SK-MEL-5 (cell line): ENCODE measurements at regions not wholly inside any gene's neighbourhood (a gene's known extent, or its start where the extent isn't known, plus 50 kb on each side); places are given as distances from the start of the nearest gene placed in this dataset.
"Not testable (repeated sequence)": the region's sequence is repeated elsewhere in the genome, so short reads cannot be mapped to it uniquely, and the experiment has no call there.

ENCODE experiments used
- DNase-seq: peaks from one replicate; pipeline ENCODE4 v3.0.0-alpha.2; 2016; ENCODE audit warnings: low read depth, low spot score
- in situ Hi-C: cut with HindIII; loops from 2 replicates; pipeline ENCODE4 v1.10.0; 2016; ENCODE audit warnings: low sequenced_read_pairs, high pct_unique_total_duplicates, low pct_unique_long_range_greater_than_20kb

- in situ Hi-C loops, result no loop called here
Observed at GRCh38 chr3:153397794-153398193, 235.8 kb downstream of the RAP2B start.

GRCh38 chr3:153399636-153400035 is 237.6 kb downstream of the RAP2B start:
- DNase-seq, result no peak
- in situ Hi-C loops, result no loop called here

More at GRCh38 chr3:153397794-153398193, 235.8 kb downstream of the RAP2B start:
- no peak for DNase-seq

- DNase-seq, result no peak
- in situ Hi-C loops, result no loop called here
Observed at GRCh38 chr3:153400641-153401040, 238.6 kb downstream of the RAP2B start.

- in situ Hi-C loops, result no loop called here
- no peak for DNase-seq
Observed at GRCh38 chr3:153404157-153404556, 242.1 kb downstream of the RAP2B start.

- DNase-seq, in situ Hi-C loops: not testable (repeated sequence)
Observed at GRCh38 chr3:153405320-153405719, 243.3 kb downstream of the RAP2B start.

GRCh38 chr3:153410517-153410916 is 248.5 kb downstream of the RAP2B start:
- DNase-seq, result no peak
- in situ Hi-C loops, result no loop called here

GRCh38 chr3:153414982-153415381 is 253.0 kb downstream of the RAP2B start:
- in situ Hi-C loops, result no loop called here
- DNase-seq, result no peak

GRCh38 chr3:153422314-153422713 is 260.3 kb downstream of the RAP2B start:
- DNase-seq, result no peak
- in situ Hi-C loops, result no loop called here

GRCh38 chr3:153423820-153424219 is 261.8 kb downstream of the RAP2B start:
- in situ Hi-C loops, DNase-seq: not testable (repeated sequence)

- in situ Hi-C loops, result no loop called here
- no peak for DNase-seq
Observed at GRCh38 chr3:153426344-153426743, 264.3 kb downstream of the RAP2B start.

GRCh38 chr3:153426803-153427202 is 264.8 kb downstream of the RAP2B start:
- no peak for DNase-seq
- in situ Hi-C loops, result no loop called here

- in situ Hi-C loops, result no loop called here
- peak; percentile 9 for DNase-seq
Observed at GRCh38 chr3:153429821-153430220, 267.8 kb downstream of the RAP2B start.

GRCh38 chr3:153431076-153431475 is 269.1 kb downstream of the RAP2B start:
- DNase-seq, result no peak
- in situ Hi-C loops, result no loop called here

- in situ Hi-C loops, result no loop called here
- DNase-seq, result no peak
Observed at GRCh38 chr3:153437666-153438065, 275.6 kb downstream of the RAP2B start.

- no peak for DNase-seq
- in situ Hi-C loops, result no loop called here
Observed at GRCh38 chr3:153438271-153438670, 276.2 kb downstream of the RAP2B start.

GRCh38 chr3:153439780-153440179 is 277.8 kb downstream of the RAP2B start:
- in situ Hi-C loops, result no loop called here
- peak; percentile 20 for DNase-seq

GRCh38 chr3:153440311-153440710 is 278.3 kb downstream of the RAP2B start:
- no peak for DNase-seq
- in situ Hi-C loops, result no loop called here

GRCh38 chr3:153442386-153442785 is 280.4 kb downstream of the RAP2B start:
- no peak for DNase-seq
- in situ Hi-C loops, result no loop called here

- no peak for DNase-seq
- in situ Hi-C loops, result no loop called here
Observed at GRCh38 chr3:153442799-153443487, 280.9 kb downstream of the RAP2B start.

GRCh38 chr3:153443961-153444360 is 281.9 kb downstream of the RAP2B start:
- in situ Hi-C loops, result no loop called here
- DNase-seq, result peak; percentile 48
